ENCODE measurements at regions not wholly inside any gene's neighbourhood (a gene's known extent, or its start where the extent isn't known, plus 50 kb on each side); places are given as distances from the start of the nearest gene placed in this dataset.
A peak's percentile ranks its signal among the peaks of the same experiment; 100 is the strongest.

DNA sequence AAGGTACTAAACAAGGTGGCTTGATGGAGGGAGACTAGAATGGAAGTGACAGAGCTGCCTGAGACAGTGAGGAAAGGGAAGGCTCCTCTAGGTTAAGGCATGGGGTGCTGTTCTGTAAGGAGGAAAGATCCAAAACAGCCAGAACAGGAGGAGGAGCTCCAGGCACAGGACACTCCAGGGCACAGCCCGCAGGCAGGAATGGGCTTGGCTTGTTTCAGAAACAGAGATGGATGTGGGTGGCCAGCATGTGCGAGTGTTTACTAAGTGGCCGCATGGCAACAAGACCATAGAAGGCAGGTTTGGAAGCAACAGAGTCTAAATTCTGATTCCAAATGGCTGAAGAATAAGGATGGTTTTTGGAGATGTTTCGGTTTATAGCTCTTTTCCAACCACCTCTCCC lies 889.1 kb downstream of the AACS start:
- TF ChIP-seq, protein P1, sequence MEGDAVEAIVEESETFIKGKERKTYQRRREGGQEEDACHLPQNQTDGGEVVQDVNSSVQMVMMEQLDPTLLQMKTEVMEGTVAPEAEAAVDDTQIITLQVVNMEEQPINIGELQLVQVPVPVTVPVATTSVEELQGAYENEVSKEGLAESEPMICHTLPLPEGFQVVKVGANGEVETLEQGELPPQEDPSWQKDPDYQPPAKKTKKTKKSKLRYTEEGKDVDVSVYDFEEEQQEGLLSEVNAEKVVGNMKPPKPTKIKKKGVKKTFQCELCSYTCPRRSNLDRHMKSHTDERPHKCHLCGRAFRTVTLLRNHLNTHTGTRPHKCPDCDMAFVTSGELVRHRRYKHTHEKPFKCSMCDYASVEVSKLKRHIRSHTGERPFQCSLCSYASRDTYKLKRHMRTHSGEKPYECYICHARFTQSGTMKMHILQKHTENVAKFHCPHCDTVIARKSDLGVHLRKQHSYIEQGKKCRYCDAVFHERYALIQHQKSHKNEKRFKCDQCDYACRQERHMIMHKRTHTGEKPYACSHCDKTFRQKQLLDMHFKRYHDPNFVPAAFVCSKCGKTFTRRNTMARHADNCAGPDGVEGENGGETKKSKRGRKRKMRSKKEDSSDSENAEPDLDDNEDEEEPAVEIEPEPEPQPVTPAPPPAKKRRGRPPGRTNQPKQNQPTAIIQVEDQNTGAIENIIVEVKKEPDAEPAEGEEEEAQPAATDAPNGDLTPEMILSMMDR (IDR thresholded peaks at IDR 0.05; ENCODE audit: control extremely low read depth in 1 of 3, insufficient read depth in 1 of 3, low read depth in 1 of 3, low read length in 3 of 3), result peak; percentile 19 to 56 (median 20); a peak in 3 of 4 replicates
- TF ChIP-seq EZH2 (IDR thresholded peaks at IDR 0.05; ENCODE audit: low read depth, low read length, severe bottlenecking) (no peak), YY1 (IDR thresholded peaks at IDR 0.05; ENCODE audit: low read depth, low read length) (no peak), FOSL1 (IDR thresholded peaks at IDR 0.05; ENCODE audit: insufficient read depth, low read depth, low read length) (no peak), POLR2A (IDR thresholded peaks at IDR 0.05; ENCODE audit: control extremely low read depth in 1 of 2, low read depth in 2 of 2, low read length in 2 of 2) (no peak), TCF12 (IDR thresholded peaks at IDR 0.05; ENCODE audit: low read depth, low read length) (no peak), SUZ12 (IDR thresholded peaks at IDR 0.05; ENCODE audit: low read length) (no peak), ZNF274 (IDR thresholded peaks at IDR 0.05; ENCODE audit: borderline replicate concordance, extremely low read depth, low read length) (no peak), TAF7 (optimal IDR thresholded peaks at IDR 0.05; ENCODE audit: borderline replicate concordance, low read depth, low read length) (no peak), TBP (IDR thresholded peaks at IDR 0.05; ENCODE audit: low read depth, low read length) (no peak), EP300 (IDR thresholded peaks at IDR 0.05; ENCODE audit: borderline replicate concordance in 1 of 2, low read depth in 2 of 2, low read length in 2 of 2) (no peak), RNF2 (IDR thresholded peaks at IDR 0.05; ENCODE audit: borderline replicate concordance, low read depth, low read length, missing control alignments, poor library complexity, severe bottlenecking) (no peak)
- TF ChIP-seq, protein P2, sequence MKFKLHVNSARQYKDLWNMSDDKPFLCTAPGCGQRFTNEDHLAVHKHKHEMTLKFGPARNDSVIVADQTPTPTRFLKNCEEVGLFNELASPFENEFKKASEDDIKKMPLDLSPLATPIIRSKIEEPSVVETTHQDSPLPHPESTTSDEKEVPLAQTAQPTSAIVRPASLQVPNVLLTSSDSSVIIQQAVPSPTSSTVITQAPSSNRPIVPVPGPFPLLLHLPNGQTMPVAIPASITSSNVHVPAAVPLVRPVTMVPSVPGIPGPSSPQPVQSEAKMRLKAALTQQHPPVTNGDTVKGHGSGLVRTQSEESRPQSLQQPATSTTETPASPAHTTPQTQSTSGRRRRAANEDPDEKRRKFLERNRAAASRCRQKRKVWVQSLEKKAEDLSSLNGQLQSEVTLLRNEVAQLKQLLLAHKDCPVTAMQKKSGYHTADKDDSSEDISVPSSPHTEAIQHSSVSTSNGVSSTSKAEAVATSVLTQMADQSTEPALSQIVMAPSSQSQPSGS (IDR thresholded peaks at IDR 0.05; ENCODE audit: low read length), result no peak
- TF ChIP-seq, protein P3, sequence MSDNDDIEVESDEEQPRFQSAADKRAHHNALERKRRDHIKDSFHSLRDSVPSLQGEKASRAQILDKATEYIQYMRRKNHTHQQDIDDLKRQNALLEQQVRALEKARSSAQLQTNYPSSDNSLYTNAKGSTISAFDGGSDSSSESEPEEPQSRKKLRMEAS (IDR thresholded peaks at IDR 0.05), result no peak
